GM21526 (cell line): ENCODE measurements at regions not wholly inside any gene's neighbourhood (a gene's known extent, or its start where the extent isn't known, plus 50 kb on each side); places are given as distances from the start of the nearest gene placed in this dataset.

Source experiments
- ATAC-seq: cut with Tn5 transposase; IDR thresholded peaks from one replicate; pipeline ENCODE4 v1.9.1; 2021; ENCODE audit warnings: moderate library complexity; ENCODE audit not compliant: unreplicated experiment, low FRiP score

DNA sequence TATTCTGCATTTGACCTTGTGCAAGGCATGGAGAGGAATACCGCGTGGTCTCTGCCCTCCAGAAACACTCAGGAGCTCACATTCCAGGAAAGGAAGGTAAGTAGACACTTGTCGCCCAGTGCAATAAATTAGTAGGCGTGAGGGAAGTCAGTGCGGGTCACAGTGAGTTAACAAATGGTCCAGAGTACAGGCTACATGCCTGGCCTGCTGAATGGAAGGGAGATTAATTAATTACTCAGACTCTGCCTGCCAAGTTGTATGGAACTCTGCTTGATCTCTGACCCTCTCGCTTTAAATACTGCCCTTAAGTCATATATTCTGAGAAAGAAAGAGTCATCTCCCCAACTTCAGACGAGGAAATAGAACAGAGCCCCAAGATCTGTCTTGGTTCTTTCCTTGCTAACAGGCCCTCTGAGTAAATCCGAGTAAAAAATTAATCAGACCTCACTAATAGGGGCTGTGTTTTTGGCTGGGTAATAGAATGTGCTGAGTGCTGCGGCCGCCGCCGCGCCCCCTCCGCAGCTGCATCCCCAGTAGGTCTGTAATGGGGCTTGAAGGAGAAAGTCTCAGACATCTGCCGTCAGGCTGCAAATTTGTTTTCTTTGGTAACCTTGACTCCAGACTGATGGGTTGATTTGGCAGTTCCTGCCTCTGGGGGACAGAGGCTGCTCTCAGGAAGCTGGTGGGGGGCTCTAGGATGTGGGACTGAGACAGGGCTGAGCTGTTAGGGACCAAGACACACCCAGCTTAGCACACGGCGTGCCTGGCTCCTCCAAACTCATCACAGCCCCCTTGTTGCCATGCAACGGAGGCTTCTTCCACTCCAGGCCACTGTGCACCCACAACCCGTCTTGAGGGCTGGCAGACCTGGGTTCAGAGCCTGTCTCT lies 144.4 kb downstream of the NSG2 start:
- no peak for ATAC-seq

- no peak for ATAC-seq
These were observed 145.6 kb downstream of the NSG2 start for GRCh38 chr5:174191076-174191475.

GRCh38 chr5:174191850-174192655 lies 146.5 kb downstream of the NSG2 start:
- no peak for ATAC-seq

DNA sequence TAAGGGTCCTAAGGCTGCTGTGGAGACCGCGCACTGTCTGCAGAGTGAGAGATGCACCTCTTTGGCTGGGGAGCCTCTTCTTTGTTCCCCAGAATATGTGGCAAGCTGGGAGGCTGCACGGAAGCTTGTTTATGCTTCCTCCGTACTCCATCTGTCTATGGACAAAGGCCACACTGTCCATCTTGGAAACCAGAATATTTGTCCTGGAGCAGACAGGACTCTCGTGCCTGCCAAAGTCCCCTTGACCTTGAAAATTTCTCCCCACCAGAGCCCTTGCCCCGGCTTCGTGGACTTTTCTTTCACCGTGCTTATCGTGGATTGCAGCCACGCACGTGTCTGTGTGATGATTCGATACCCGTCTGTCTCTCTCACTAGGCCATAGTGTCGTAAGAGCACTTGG lies 147.4 kb downstream of the NSG2 start:
- no peak for ATAC-seq

- no peak for ATAC-seq
These were observed 150.0 kb downstream of the NSG2 start for GRCh38 chr5:174195517-174195916.

- no peak for ATAC-seq
These were observed 152.4 kb downstream of the NSG2 start for GRCh38 chr5:174197929-174198328.

DNA sequence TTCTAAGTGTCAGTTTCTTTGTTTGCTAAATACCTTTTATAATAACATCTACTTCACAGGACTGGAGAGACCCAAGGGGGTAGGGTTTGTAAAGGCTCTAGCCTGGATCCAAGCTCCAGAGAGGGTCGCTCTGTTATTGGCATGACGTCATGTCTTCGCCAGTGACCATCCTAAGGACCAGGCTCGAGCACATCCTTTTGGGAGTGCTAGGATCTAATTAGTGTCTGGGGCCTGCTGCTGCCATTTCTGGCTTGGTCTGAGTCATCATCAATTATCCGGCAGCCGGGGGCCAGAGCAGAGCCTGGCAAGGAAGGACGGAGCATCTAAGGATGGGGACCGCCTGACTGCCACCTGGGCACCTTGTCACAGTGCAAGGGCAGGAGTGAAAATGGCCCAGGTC lies 153.0 kb downstream of the NSG2 start:
- no peak for ATAC-seq

DNA sequence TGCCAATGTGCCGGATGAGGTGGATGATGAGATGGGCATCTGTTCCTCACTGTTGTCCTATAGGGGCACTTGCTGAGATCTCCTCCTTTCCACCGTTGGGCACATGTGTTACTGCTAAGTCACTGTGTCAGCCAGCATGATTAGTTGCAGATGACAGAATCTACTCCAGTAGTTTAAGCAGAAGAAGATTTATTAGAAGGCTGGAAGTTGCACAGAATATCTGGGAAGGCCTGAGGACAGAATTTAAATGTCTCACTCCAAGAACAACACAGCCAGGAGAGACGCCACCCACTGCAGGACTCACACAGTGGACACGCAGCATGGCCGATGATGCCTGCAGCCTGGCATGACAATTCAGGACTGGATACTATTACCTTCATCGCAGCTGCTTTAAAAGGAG lies 157.5 kb downstream of the NSG2 start:
- no peak for ATAC-seq

DNA sequence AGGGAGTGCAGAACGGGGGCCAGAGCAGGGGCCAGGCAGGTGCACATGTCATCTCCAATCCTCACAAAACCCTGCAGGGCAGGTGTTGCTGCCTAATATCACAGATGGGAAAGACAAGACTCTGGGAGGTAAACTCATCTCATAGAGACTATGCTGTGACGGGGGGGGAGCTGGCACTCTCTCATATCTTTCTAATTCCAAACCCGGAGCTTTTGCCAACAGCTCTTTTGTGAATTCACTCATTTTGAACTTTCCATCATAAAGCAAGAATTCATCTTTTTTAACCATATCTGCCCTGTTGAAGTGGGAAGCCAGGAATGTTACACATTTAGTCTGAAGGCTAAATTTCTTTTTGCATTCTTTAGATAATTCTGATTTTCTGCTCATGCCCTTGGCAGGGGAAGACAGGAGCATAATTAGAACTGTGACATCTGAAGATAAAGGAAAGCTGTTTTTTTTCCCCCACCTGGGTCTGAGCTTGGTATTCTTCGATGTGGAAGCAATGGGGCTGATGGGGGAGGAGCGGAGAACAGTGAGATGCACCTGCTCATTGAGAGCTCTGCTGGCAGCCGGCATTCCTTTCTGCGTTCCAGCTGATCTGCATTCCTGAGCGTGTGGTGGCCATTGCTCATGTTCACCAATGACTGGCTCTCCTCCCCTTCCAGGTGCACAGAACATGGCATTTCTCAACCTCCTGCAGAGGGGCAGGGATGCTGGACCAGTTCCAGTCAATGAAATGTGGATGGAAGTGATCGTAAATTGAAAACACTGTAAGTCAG lies 159.2 kb downstream of the NSG2 start:
- ATAC-seq, result no peak

DNA sequence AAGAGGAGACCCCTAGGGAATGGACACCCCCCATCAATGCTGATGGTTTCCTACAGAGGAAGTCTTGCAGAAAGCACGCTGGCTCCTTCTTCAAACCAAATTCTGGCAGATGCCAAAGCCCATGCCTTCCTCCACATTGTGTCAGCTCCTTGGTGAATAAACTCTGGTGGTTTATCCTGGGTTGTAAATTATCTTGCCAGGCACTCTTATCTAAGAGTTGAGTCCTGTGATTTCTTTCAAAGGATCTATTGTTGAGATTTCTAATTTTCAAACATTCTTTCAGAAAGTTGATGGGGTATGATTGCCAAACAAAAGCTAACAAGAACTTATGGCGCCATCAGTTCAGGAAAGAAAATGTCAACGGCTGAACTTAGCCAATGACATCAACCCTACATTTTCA lies 160.4 kb downstream of the NSG2 start:
- ATAC-seq, result no peak

DNA sequence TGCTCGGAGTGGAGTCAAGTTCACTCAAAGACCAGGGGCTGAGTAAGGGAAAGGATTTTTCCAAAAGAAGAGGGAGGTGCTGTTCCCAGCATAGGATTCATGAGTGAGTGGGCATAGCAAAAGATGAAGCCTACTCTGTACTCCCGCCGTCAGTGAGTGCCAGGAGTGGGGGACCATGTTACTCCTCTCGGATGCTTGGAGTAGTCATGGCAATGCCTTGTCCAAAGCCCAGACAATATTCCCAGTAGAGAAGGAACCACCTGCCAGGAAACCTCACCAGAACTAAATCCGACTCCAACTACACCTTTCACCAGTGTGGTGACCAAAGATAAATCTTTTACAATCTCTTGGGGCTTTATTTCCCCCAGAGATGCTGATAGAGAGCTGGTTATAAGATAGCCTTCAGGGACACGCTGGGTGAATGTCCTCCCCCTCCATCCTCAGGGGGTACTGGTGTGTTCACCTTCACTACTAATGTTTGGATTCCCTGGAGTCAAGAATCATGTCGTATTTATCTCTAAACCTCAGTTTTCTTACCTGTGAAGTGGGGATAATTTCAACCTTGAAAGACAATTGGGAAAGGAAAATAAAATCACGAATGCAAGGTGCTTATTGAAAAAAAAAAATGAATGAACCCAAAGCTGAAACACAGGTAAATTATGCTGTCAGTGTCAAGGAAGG lies 165.2 kb downstream of the NSG2 start:
- ATAC-seq, result no peak

- ATAC-seq, result no peak
These were observed 165.7 kb downstream of the NSG2 start for GRCh38 chr5:174211277-174211626.

- ATAC-seq, result no peak
These were observed 172.0 kb downstream of the NSG2 start for GRCh38 chr5:174217527-174217926.

- no peak for ATAC-seq
These were observed 172.7 kb downstream of the NSG2 start for GRCh38 chr5:174218162-174218561.

GRCh38 chr5:174220417-174220816 lies 174.9 kb downstream of the NSG2 start:
- no peak for ATAC-seq

- no peak for ATAC-seq
These were observed 175.9 kb downstream of the NSG2 start for GRCh38 chr5:174221436-174221835.

- no peak for ATAC-seq
These were observed 176.4 kb downstream of the NSG2 start for GRCh38 chr5:174221946-174222345.

- ATAC-seq, result no peak
These were observed 177.4 kb downstream of the NSG2 start for GRCh38 chr5:174222891-174223290.

GRCh38 chr5:174223355-174223754 lies 177.8 kb downstream of the NSG2 start:
- ATAC-seq, result no peak

- ATAC-seq, result no peak
These were observed 183.6 kb downstream of the NSG2 start for GRCh38 chr5:174229068-174229467.
